Activated CD8-positive, alpha-beta T cell treated with anti-CD3 and anti-CD28 coated beads, Interleukin-2, amount 10 ng/mL, durations not matched to agents 7 days and 5 days (primary cell): ENCODE measurements at regions not wholly inside any gene's neighbourhood (a gene's known extent, or its start where the extent isn't known, plus 50 kb on each side); places are given as distances from the start of the nearest gene placed in this dataset.
A peak's percentile ranks its signal among the peaks of the same experiment; 100 is the strongest.

Experiments
- ATAC-seq: fragments of 150-1000 bp; cut with Tn5 transposase; one replicate; pipeline ENCODE4 v1.10.0; 2021; ENCODE audit warnings: moderate library complexity
- CTCF ChIA-PET: fragments of 350-600 bp; sonication (Branson Sonifier 250); formaldehyde crosslinking; loops from one replicate; lab custom pipeline; 2021; ENCODE audit warnings: antibody characterized with exemption; lab: Charles Lee
- POLR2A ChIA-PET: fragments of 350-600 bp; sonication (Branson Sonifier 250); formaldehyde crosslinking; loops from one replicate; lab custom pipeline; 2021; ENCODE audit warnings: antibody characterized with exemption; lab: Charles Lee
- DNase-seq: peaks from one replicate; pipeline ENCODE4 v3.0.0-alpha.2; 2020
- H3K27ac Mint-ChIP-seq: one replicate; pipeline ENCODE4 v1.8.0; 2021; ENCODE audit warnings: mild to moderate bottlenecking, mixed read lengths
- H3K27me3 Mint-ChIP-seq: one replicate; pipeline ENCODE4 v1.8.0; 2021; ENCODE audit warnings: low read depth, mixed read lengths
- H3K36me3 Mint-ChIP-seq: one replicate; pipeline ENCODE4 v1.8.0; 2021; ENCODE audit warnings: low read depth, mixed read lengths
- H3K4me1 Mint-ChIP-seq: one replicate; pipeline ENCODE4 v1.8.0; 2021; ENCODE audit warnings: low read depth, mixed read lengths
- H3K4me3 Mint-ChIP-seq: one replicate; pipeline ENCODE4 v1.8.0; 2021; ENCODE audit warnings: mild to moderate bottlenecking, mixed read lengths
- H3K9me3 Mint-ChIP-seq: one replicate; pipeline ENCODE4 v1.8.0; 2022; ENCODE audit warnings: mixed read lengths; ENCODE audit not compliant: insufficient read depth

- peaks cover 10% of the 10 kb centered on the region for H3K27me3 Mint-ChIP-seq
- ATAC-seq (no peak), DNase-seq (no peak)
- H3K9me3 Mint-ChIP-seq = no peaks in the 10 kb centered on the region
- peaks cover 12% of the 10 kb centered on the region for H3K4me1 Mint-ChIP-seq
- ChIA-PET POLR2A (no interaction called here), CTCF (interaction anchor here (1.1 kb wide), 1 partner anchor 14 kb away, joined by 3 read pairs; no protein-coding TSS in a partner anchor)
- no peaks in the 10 kb centered on the region for H3K36me3 Mint-ChIP-seq
- H3K27ac Mint-ChIP-seq = no peak overlapping the region
- H3K4me3 Mint-ChIP-seq = no peak overlapping the region
These were observed 304.3 kb upstream of the PARD3B start for GRCh38 chr2:204240961-204241360.

- POLR2A ChIA-PET = no interaction called here
- Mint-ChIP-seq H3K9me3 (no peaks in the 10 kb centered on the region), H3K4me3 (no peak overlapping the region), H3K27me3 (peaks cover 22% of the 10 kb centered on the region), H3K27ac (no peak overlapping the region), H3K36me3 (no peaks in the 10 kb centered on the region), H3K4me1 (peaks cover 4% of the 10 kb centered on the region)
- CTCF ChIA-PET = interaction anchor here (2.0 to 3.6 kb wide), 2 partner anchors 11 to 72 kb away, joined by 6 to 32 read pairs; no protein-coding TSS in a partner anchor
- DNase-seq (no peak), ATAC-seq (no peak)
These were observed 295.8 kb upstream of the PARD3B start for GRCh38 chr2:204249437-204249836.

- H3K36me3 Mint-ChIP-seq = no peaks in the 10 kb centered on the region
- ChIA-PET CTCF (interaction anchor here (2.0 to 3.6 kb wide), 2 partner anchors 10 to 73 kb away, joined by 6 to 32 read pairs; no protein-coding TSS in a partner anchor), POLR2A (no interaction called here)
- ATAC-seq (no peak), DNase-seq (no peak)
- no peak overlapping the region for H3K27ac Mint-ChIP-seq
- H3K4me3 Mint-ChIP-seq = no peak overlapping the region
- peaks cover 4% of the 10 kb centered on the region for H3K4me1 Mint-ChIP-seq
- H3K9me3 Mint-ChIP-seq = no peaks in the 10 kb centered on the region
- peaks cover 26% of the 10 kb centered on the region for H3K27me3 Mint-ChIP-seq
These were observed 294.6 kb upstream of the PARD3B start for GRCh38 chr2:204250692-204251091.

- DNase-seq (no peak), ATAC-seq (no peak)
- Mint-ChIP-seq H3K36me3 (no peaks in the 10 kb centered on the region), H3K4me3 (no peak overlapping the region), H3K9me3 (no peaks in the 10 kb centered on the region), H3K4me1 (peaks cover 4% of the 10 kb centered on the region), H3K27ac (no peak overlapping the region), H3K27me3 (peaks cover 26% of the 10 kb centered on the region)
- ChIA-PET CTCF (interaction anchor here (0.6 to 3.6 kb wide), 3 partner anchors 9 to 74 kb away, joined by 3 to 32 read pairs (median 6); no protein-coding TSS in a partner anchor), POLR2A (no interaction called here)
These were observed 293.9 kb upstream of the PARD3B start for GRCh38 chr2:204251158-204251997.

DNA sequence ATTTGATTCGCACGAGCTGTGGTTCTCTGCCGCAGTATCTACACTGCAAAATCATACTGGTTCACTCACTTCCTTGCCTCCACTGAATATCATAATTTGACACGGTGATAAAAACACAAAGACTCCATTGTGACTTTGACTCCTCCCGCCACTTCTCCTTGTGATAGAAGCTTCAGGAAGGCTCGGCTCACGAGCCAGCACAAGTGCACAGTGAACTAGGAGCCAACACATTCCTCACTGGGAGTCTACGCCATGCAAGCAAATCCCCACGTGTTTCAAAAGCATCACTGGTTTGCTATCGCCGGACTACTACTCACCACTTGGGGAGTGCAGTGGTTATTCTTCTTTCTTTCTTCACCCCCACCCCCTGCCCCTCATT is 293.3 kb upstream of the PARD3B start:
- DNase-seq (no peak), ATAC-seq (no peak)
- H3K4me1 Mint-ChIP-seq = peaks cover 4% of the 10 kb centered on the region
- CTCF ChIA-PET = interaction anchor here (0.6 to 3.6 kb wide), 2 partner anchors 8 to 21 kb away, joined by 3 to 32 read pairs; no protein-coding TSS in a partner anchor
- no peak overlapping the region for H3K4me3 Mint-ChIP-seq
- no peak overlapping the region for H3K27ac Mint-ChIP-seq
- H3K27me3 Mint-ChIP-seq = peaks cover 26% of the 10 kb centered on the region
- H3K9me3 Mint-ChIP-seq = no peaks in the 10 kb centered on the region
- H3K36me3 Mint-ChIP-seq = no peaks in the 10 kb centered on the region
- POLR2A ChIA-PET = no interaction called here

DNA sequence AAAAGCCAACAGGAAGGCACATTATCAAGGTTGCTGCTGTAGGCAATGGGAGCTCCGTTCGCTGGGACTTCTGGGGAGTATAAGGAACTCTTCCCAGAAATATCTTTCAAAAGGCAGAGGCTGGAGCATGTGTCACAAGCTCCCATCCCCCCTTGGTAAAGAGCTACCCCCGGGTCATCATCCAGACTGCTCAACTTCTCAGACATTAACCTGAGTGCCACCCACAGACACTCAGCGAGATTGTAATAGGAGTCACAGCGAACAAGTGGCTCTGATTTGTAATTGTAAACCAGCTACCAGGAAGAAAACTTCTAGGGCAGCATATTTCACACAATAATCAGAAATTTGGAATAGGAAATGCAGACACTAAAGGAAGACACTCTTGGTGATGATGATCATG is 290.2 kb upstream of the PARD3B start:
- Mint-ChIP-seq H3K4me1 (peaks cover 4% of the 10 kb centered on the region), H3K9me3 (no peaks in the 10 kb centered on the region), H3K36me3 (no peaks in the 10 kb centered on the region), H3K27me3 (peaks cover 33% of the 10 kb centered on the region), H3K4me3 (no peak overlapping the region), H3K27ac (no peak overlapping the region)
- ATAC-seq (no peak), DNase-seq (no peak)
- CTCF ChIA-PET = interaction anchor here (1.0 kb wide), 1 partner anchor 15 kb away, joined by 3 read pairs; no protein-coding TSS in a partner anchor
- POLR2A ChIA-PET = no interaction called here

DNA sequence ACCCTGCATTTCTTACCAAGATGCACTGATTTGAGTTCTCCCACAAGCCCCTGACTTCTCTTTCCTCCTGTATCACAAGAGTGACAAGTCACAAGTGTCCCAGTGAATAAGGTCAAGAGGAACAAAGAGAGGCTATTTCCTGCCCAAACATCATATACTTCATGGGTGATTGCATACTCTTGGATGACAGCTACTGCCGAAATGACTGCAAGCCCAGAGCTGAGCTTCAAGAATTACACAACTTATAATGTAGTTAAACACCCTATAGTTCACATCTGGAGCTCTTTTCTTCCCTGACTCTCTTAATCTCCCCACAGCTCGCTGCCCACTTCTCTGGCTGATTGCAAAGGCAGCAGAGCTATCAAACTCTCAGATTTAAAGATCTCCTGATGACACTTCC is 289.7 kb upstream of the PARD3B start:
- H3K4me3 Mint-ChIP-seq = no peak overlapping the region
- H3K4me1 Mint-ChIP-seq = peaks cover 4% of the 10 kb centered on the region
- no peak for DNase-seq
- no peaks in the 10 kb centered on the region for H3K36me3 Mint-ChIP-seq
- no peak overlapping the region for H3K27ac Mint-ChIP-seq
- ChIA-PET POLR2A (no interaction called here), CTCF (no interaction called here)
- no peak for ATAC-seq
- H3K27me3 Mint-ChIP-seq = peaks cover 33% of the 10 kb centered on the region
- no peaks in the 10 kb centered on the region for H3K9me3 Mint-ChIP-seq

DNA sequence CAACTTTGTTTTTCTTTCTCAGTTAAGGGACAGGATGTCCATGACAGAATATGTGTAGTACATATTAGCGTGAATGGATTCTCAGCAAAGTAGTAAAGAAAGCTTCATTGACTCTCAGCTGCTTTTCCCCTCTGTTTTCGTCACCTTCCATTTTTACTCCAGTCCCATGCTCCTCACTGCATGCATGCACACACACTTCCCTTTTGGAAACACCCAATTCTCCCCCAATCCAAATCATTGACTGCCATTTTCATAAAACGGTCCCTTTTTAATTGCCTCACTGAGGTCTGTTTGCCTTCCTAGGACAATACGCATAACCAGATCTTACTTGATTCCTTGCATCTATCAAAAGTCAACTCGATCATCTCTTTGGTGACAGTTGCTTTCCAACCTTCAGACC is 287.5 kb upstream of the PARD3B start:
- no peaks in the 10 kb centered on the region for H3K9me3 Mint-ChIP-seq

GRCh38 chr2:204258890-204259289 is 286.4 kb upstream of the PARD3B start:
- Mint-ChIP-seq H3K27ac (no peak overlapping the region), H3K4me3 (no peak overlapping the region), H3K4me1 (no peaks in the 10 kb centered on the region), H3K27me3 (peaks cover 35% of the 10 kb centered on the region), H3K36me3 (no peaks in the 10 kb centered on the region), H3K9me3 (no peaks in the 10 kb centered on the region)
- no peak for DNase-seq
- ChIA-PET CTCF (interaction anchor here (1.0 to 4.4 kb wide), 5 partner anchors 8 to 433 kb away, joined by 3 to 32 read pairs (median 4); no protein-coding TSS in a partner anchor), POLR2A (no interaction called here)
- ATAC-seq = no peak

More for the DNA sequence above, 287.5 kb upstream of the PARD3B start:
- Mint-ChIP-seq H3K27ac (no peak overlapping the region), H3K36me3 (no peaks in the 10 kb centered on the region), H3K4me1 (peaks cover 4% of the 10 kb centered on the region), H3K4me3 (no peak overlapping the region), H3K27me3 (peaks cover 33% of the 10 kb centered on the region)
- DNase-seq (no peak), ATAC-seq (no peak)
- CTCF ChIA-PET = interaction anchor here (1.4 kb wide), 1 partner anchor 11 kb away, joined by 3 read pairs; no protein-coding TSS in a partner anchor
- POLR2A ChIA-PET = no interaction called here

- DNase-seq = peak; percentile 57
- Mint-ChIP-seq H3K27me3 (peaks cover 45% of the 10 kb centered on the region), H3K27ac (no peak overlapping the region), H3K9me3 (no peaks in the 10 kb centered on the region), H3K36me3 (no peaks in the 10 kb centered on the region), H3K4me3 (no peak overlapping the region), H3K4me1 (no peaks in the 10 kb centered on the region)
- peak; percentile 60 for ATAC-seq
- POLR2A ChIA-PET = no interaction called here
- CTCF ChIA-PET = interaction anchor here (0.7 to 4.4 kb wide), 25 partner anchors 10 to 1416 kb away, joined by 3 to 32 read pairs (median 3); no protein-coding TSS in a partner anchor
These were observed 285.0 kb upstream of the PARD3B start for GRCh38 chr2:204260162-204260877.

- ATAC-seq = no peak
- no peaks in the 10 kb centered on the region for H3K4me1 Mint-ChIP-seq
- no peaks in the 10 kb centered on the region for H3K36me3 Mint-ChIP-seq
- POLR2A ChIA-PET = interaction anchor here (1.6 kb wide), 1 partner anchor 11 kb away, joined by 4 read pairs; no protein-coding TSS in a partner anchor
- no peak for DNase-seq
- no peak overlapping the region for H3K4me3 Mint-ChIP-seq
- no peak overlapping the region for H3K27ac Mint-ChIP-seq
- H3K9me3 Mint-ChIP-seq = no peaks in the 10 kb centered on the region
- CTCF ChIA-PET = interaction anchor here (0.8 to 4.4 kb wide), 11 partner anchors 9 to 870 kb away, joined by 3 to 32 read pairs (median 5); no protein-coding TSS in a partner anchor
- peaks cover 44% of the 10 kb centered on the region for H3K27me3 Mint-ChIP-seq
These were observed 284.4 kb upstream of the PARD3B start for GRCh38 chr2:204260901-204261300.
